ENCODE measurements at regions not wholly inside any gene's neighbourhood (a gene's known extent, or its start where the extent isn't known, plus 50 kb on each side); places are given as distances from the start of the nearest gene placed in this dataset.

DNA sequence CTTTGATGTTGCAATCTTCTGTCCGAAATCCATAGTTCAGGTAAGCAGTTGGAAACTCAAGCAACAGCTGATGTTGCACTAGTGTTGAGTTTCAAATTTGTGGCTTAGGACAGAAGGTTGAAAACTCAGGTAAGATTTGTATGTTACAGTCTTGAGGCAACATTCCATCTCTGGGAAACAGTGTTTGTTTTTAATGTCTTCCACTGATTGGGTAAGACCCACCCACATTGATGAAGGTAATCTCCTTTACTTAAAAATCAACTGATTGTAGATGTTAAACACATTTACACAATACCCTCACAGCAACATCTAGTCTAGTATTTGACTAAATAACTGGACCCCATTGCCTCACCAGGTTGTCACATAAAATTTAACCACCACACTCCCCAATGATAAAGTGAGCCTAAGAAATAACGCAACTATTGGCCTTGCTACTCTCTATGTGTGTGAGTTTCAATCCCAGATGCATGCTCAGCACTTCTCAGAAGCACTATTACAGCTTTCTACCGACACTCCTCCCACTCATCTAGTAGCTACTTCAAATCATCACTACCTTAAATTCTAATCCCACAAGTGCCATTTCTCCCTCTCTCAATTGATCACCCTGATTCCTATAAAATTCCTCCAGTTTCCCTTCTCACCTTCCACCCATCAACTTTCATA lies 164.0 kb downstream of the MBD2 start:
- peaks cover 16% of the 10 kb centered on the region for H3K27me3 Mint-ChIP-seq
- CTCF ChIA-PET: no interaction called here
- H3K4me3 Mint-ChIP-seq: no peak overlapping the region
- ATAC-seq: no peak
- DNase-seq: no peak
- no peaks in the 10 kb centered on the region for H3K36me3 Mint-ChIP-seq (ENCODE audit: low read depth)
- no peaks in the 10 kb centered on the region for H3K4me1 Mint-ChIP-seq
- intact Hi-C loops (cut with DNase I, micrococcal nuclease): no loop called here
- H3K9me3 Mint-ChIP-seq (ENCODE audit: low read depth): no peaks in the 10 kb centered on the region
- POLR2A ChIA-PET: no interaction called here
- H3K27ac Mint-ChIP-seq: no peak overlapping the region

DNA sequence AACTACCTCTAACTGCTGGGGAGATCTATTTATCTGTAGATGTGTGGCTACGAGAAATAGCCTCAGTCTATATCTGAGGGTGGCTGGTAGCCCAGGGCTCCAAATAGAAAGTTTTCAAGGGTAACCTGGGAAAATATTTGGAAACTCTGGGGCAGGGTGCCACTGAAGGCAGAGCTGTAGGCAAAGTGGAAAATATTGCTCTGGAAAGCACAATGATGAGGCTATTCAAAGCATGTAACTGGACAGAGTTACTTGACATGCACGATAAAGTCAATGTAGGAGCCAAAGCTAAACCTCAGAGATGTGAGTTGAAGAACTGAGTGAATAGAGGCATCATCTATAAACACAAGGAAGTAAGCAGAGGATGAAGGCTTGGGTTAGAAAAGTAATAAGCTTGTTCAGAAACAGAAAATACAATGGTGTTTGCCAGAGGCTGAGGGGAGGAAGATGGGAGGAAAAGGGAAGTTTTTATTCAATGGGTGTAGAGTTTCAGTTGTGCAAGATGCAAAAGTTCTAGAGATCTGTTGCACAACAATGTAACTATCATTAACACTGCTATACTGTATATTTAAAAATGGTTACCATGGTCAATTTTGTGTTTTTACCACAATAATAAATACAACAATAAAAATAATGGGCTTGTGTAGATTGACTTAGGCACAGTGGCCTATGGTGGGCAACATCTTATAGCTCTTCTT lies 171.6 kb downstream of the MBD2 start:
- no peak overlapping the region for H3K4me3 Mint-ChIP-seq
- DNase-seq (no peak), ATAC-seq (no peak)
- H3K9me3 Mint-ChIP-seq (ENCODE audit: low read depth): no peaks in the 10 kb centered on the region
- H3K36me3 Mint-ChIP-seq (ENCODE audit: low read depth): no peaks in the 10 kb centered on the region
- no peak overlapping the region for H3K27ac Mint-ChIP-seq
- intact Hi-C loops (cut with DNase I, micrococcal nuclease): no loop called here
- ChIA-PET CTCF (no interaction called here), POLR2A (no interaction called here)
- no peaks in the 10 kb centered on the region for H3K4me1 Mint-ChIP-seq
- no peaks in the 10 kb centered on the region for H3K27me3 Mint-ChIP-seq

DNA sequence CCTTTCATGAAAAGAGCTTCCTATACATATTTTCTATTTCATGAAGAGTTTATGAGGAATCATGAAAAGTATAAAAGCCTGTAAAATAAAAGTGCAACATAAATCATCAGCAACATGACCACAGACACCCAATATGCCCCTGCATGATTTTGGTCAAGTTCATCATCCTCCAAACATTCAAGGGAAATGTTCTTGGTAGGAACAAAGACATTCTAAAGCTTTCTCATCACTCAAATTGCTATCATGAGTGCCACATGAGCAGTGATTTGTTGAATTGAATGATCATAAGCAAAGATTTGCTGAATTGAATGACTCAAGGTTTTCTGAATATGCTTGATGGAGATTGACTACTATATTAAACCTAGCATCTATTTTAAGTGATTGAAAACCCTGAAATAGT lies 172.2 kb downstream of the MBD2 start:
- Mint-ChIP-seq H3K4me1 (no peaks in the 10 kb centered on the region), H3K9me3 (ENCODE audit: low read depth) (no peaks in the 10 kb centered on the region), H3K36me3 (ENCODE audit: low read depth) (no peaks in the 10 kb centered on the region), H3K4me3 (no peak overlapping the region), H3K27me3 (no peaks in the 10 kb centered on the region), H3K27ac (no peak overlapping the region)
- DNase-seq (no peak), ATAC-seq (no peak)
- POLR2A ChIA-PET: no interaction called here
- CTCF ChIA-PET: no interaction called here
- intact Hi-C loops (cut with DNase I, micrococcal nuclease): no loop called here

DNA sequence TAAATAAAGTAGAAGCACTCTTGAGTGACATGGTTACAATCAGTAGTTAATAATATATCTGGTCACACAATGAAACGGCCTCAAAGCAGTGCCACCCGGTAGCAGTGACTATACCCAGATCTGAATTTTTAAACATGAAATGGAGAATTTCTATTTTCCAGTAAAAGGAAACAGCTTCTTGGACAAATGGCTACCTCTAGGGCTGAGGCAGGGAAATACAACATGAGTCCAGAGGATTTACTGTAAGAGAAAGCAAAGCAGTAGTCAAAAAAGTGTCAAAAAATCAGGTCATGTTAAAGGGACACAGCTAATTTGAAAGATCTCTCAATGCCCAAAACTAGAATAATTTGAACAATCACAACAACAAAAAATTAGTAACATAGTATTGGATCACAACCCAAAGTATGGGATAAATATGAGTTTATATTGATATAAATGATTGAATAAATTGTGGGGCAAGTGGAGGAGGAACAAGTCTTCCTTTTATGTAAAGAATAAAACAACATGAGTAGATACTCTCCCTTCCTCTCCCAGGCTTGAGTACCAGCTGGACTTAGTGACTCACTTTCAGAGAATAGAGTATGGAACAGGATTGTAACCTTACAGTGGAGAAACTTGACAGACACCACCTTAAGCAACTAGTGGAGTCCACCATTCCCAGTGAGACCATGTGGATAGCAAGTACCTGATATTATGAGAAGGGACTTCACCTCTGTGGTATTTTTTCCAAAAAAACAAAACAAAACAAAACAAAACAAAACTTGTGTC lies 180.8 kb downstream of the MBD2 start:
- ChIA-PET POLR2A (no interaction called here), CTCF (no interaction called here)
- no peak for ATAC-seq
- DNase-seq: no peak
- H3K27me3 Mint-ChIP-seq: peaks cover 8% of the 10 kb centered on the region
- no peaks in the 10 kb centered on the region for H3K9me3 Mint-ChIP-seq (ENCODE audit: low read depth)
- intact Hi-C loops (cut with DNase I, micrococcal nuclease): no loop called here
- H3K4me3 Mint-ChIP-seq: no peak overlapping the region
- H3K4me1 Mint-ChIP-seq: no peaks in the 10 kb centered on the region
- H3K27ac Mint-ChIP-seq: no peak overlapping the region
- H3K36me3 Mint-ChIP-seq (ENCODE audit: low read depth): no peaks in the 10 kb centered on the region

DNA sequence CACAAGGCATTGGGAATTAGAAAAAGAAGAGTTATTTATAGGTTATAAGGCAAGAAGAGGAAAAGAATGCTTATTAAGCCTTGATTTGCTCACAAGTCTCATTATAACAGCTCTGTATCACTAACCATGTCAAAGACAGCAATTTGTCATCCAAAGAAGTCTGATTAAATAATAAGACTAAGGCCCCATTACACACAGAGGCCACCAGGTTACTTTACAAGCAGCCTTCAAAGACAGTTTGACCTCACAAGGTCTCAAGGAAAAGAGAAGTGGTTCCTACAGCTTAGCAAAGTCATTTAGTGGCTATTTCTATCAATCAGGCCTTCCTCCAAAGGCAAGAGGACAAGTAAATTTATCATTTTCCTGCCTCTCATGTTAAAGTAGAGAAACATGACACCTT lies 188.5 kb downstream of the MBD2 start:
- Mint-ChIP-seq H3K9me3 (ENCODE audit: low read depth) (no peaks in the 10 kb centered on the region), H3K36me3 (ENCODE audit: low read depth) (no peaks in the 10 kb centered on the region), H3K27ac (no peak overlapping the region), H3K4me1 (no peaks in the 10 kb centered on the region), H3K27me3 (peaks cover 14% of the 10 kb centered on the region), H3K4me3 (no peak overlapping the region)
- ChIA-PET POLR2A (no interaction called here), CTCF (interaction anchor here (0.6 kb wide), 1 partner anchor 30 kb away, joined by 3 read pairs; no protein-coding TSS in a partner anchor)
- DNase-seq (no peak), ATAC-seq (no peak)
- intact Hi-C loops (cut with DNase I, micrococcal nuclease): no loop called here

DNA sequence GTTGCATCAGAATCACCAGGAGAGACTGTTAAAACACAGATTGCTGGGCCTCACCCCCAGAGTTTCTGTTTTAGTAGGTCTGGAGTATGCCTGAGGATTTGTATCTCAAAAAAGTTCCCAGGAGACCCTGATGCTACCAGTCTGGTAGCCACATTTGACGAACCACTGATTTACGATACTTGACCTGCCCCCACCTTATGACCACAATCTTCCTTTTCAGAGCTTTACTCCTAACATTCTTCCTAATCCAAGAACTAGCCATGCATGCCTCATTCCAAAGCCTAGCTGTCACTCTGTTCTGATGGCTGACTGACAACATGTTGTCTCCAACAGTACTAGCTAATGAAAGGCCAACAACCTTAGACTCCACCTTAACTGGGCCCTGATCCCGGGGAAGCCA lies 191.4 kb downstream of the MBD2 start:
- H3K4me3 Mint-ChIP-seq: no peak overlapping the region
- POLR2A ChIA-PET: no interaction called here

DNA sequence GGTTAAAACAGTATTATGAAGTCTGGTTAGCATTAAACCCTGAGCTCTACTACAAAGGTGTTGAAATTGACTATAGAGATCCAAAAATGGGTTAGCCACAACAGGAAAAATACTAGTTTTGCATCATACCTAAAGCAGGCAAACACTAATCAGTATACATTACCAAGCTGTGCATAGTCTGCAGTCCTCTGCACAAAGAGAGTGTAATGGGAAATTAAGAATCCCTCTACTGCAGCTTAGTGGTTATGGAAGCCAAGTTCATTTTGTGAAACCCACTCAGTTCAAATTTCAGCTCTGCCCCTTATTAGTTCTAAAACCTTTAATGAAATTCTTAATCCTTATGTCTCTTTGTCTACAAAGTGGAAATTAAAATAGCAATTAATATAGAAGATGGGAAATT lies 192.1 kb downstream of the MBD2 start:
- no peaks in the 10 kb centered on the region for H3K9me3 Mint-ChIP-seq (ENCODE audit: low read depth)
- DNase-seq (no peak), ATAC-seq (no peak)
- H3K27me3 Mint-ChIP-seq: peaks cover 7% of the 10 kb centered on the region
- no peaks in the 10 kb centered on the region for H3K36me3 Mint-ChIP-seq (ENCODE audit: low read depth)
- no peaks in the 10 kb centered on the region for H3K4me1 Mint-ChIP-seq
- intact Hi-C loops (cut with DNase I, micrococcal nuclease): no loop called here
- H3K27ac Mint-ChIP-seq: no peak overlapping the region
- H3K4me3 Mint-ChIP-seq: no peak overlapping the region
- CTCF ChIA-PET: interaction anchor here (0.7 kb wide), 1 partner anchor 9 kb away, joined by 3 read pairs; no protein-coding TSS in a partner anchor
- POLR2A ChIA-PET: no interaction called here

More for the DNA sequence above, 191.4 kb downstream of the MBD2 start:
- DNase-seq (no peak), ATAC-seq (no peak)
- Mint-ChIP-seq H3K4me1 (no peaks in the 10 kb centered on the region), H3K36me3 (ENCODE audit: low read depth) (no peaks in the 10 kb centered on the region), H3K27me3 (peaks cover 7% of the 10 kb centered on the region), H3K27ac (no peak overlapping the region), H3K9me3 (ENCODE audit: low read depth) (no peaks in the 10 kb centered on the region)
- intact Hi-C loops (cut with DNase I, micrococcal nuclease): no loop called here
- CTCF ChIA-PET: no interaction called here

DNA sequence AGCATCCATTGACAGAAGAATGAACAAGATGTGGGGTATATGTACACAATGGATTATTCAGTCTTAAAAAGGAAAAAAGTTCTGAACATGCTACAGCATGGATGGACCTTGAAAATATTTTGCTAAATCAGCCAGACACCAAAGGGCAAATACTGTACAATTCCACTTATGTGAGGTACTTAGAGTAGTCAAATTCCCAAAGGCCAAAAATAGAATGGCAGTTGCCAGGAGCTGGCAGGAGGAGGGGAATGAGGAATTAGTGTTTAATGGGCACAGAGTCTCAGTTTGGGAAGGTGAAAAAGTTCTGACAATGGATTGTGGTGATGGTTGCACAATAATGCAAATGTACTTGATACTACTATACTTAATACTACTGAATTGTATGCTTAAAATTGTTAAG lies 193.2 kb downstream of the MBD2 start:
- ChIA-PET CTCF (no interaction called here), POLR2A (no interaction called here)
- Mint-ChIP-seq H3K27ac (no peak overlapping the region), H3K36me3 (ENCODE audit: low read depth) (no peaks in the 10 kb centered on the region), H3K27me3 (peaks cover 4% of the 10 kb centered on the region), H3K4me3 (no peak overlapping the region), H3K9me3 (ENCODE audit: low read depth) (no peaks in the 10 kb centered on the region), H3K4me1 (no peaks in the 10 kb centered on the region)
- DNase-seq: no peak
- ATAC-seq: no peak
- intact Hi-C loops (cut with DNase I, micrococcal nuclease): no loop called here

DNA sequence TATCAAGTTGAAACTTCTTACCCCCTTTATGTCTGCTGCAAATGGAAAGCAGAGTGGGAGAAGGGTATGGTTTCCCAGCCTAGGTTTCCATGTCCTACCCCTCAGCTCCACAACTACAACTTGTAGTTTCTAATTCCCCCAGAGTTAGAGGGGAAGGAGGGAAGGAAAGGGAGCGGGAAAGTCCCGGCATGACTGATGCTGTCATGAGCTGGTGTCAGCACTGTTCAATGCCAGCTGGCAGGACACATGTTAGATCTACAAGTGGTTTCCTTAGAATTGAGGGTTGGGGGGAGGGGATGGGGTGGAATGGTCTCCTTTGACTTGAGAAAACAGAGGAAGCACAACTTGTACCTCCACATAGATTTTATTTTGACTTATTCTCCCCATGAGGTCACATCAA lies 194.0 kb downstream of the MBD2 start:
- DNase-seq (no peak), ATAC-seq (no peak)
- H3K36me3 Mint-ChIP-seq (ENCODE audit: low read depth): no peaks in the 10 kb centered on the region
- no peaks in the 10 kb centered on the region for H3K4me1 Mint-ChIP-seq
- CTCF ChIA-PET: interaction anchor here (0.6 kb wide), 1 partner anchor 317 kb away, joined by 4 read pairs; no protein-coding TSS in a partner anchor
- no peak overlapping the region for H3K27ac Mint-ChIP-seq
- no peaks in the 10 kb centered on the region for H3K9me3 Mint-ChIP-seq (ENCODE audit: low read depth)
- H3K4me3 Mint-ChIP-seq: no peak overlapping the region
- POLR2A ChIA-PET: no interaction called here
- intact Hi-C loops (cut with DNase I, micrococcal nuclease): no loop called here
- peaks cover 6% of the 10 kb centered on the region for H3K27me3 Mint-ChIP-seq

DNA sequence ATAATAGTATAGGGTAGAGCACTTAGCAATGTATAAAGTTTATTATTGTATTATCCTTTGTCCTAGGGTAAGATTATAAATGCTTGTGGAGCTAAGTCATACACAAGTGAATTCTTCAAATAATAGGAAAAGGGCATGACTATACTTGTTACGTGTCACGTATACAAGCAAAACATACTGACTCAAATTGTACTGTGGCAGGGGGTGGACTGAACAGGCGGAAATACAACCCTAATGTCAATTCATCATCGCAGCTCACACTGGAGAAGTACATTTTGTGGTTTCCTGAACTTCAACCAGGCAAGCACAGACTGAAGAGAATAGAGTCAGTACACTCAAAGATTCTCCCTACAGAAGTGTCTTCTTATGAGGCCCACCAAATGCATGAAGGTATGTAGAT lies 201.0 kb downstream of the MBD2 start:
- no peak overlapping the region for H3K4me3 Mint-ChIP-seq
- H3K36me3 Mint-ChIP-seq (ENCODE audit: low read depth): no peaks in the 10 kb centered on the region
- POLR2A ChIA-PET: no interaction called here
- H3K9me3 Mint-ChIP-seq (ENCODE audit: low read depth): no peaks in the 10 kb centered on the region
- CTCF ChIA-PET: no interaction called here
- peaks cover 4% of the 10 kb centered on the region for H3K4me1 Mint-ChIP-seq
- intact Hi-C loops (cut with DNase I, micrococcal nuclease): no loop called here
- DNase-seq: peak; percentile 11
- H3K27ac Mint-ChIP-seq: no peak overlapping the region
- H3K27me3 Mint-ChIP-seq: peaks cover 5% of the 10 kb centered on the region
- peak; percentile 72 for ATAC-seq

DNA sequence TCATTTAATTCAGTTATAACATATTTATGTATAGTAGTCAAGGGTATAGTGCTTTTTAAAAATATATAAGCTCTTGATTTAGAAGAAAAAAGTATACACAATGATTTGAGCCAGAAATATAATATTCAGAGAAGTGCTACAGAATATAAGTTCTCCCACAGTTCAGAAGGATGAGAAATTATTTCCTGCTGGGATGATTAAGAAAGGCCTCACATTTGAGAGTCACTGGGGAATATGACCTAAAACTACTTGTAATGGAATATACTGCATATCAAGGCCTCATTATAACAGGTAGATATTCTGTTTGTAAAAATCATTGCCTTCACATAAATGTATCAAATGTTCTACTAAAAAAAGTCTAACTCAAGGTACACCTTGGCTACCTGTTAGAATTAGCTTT lies 203.5 kb downstream of the MBD2 start:
- CTCF ChIA-PET: interaction anchor here (1.5 kb wide), 1 partner anchor 28 kb away, joined by 3 read pairs; no protein-coding TSS in a partner anchor
- H3K27ac Mint-ChIP-seq: no peak overlapping the region
- ATAC-seq (no peak), DNase-seq (no peak)
- H3K36me3 Mint-ChIP-seq (ENCODE audit: low read depth): no peaks in the 10 kb centered on the region
- intact Hi-C loops (cut with DNase I, micrococcal nuclease): no loop called here
- H3K4me1 Mint-ChIP-seq: peaks cover 4% of the 10 kb centered on the region
- POLR2A ChIA-PET: no interaction called here
- peaks cover 5% of the 10 kb centered on the region for H3K27me3 Mint-ChIP-seq
- H3K4me3 Mint-ChIP-seq: no peak overlapping the region
- H3K9me3 Mint-ChIP-seq (ENCODE audit: low read depth): no peaks in the 10 kb centered on the region

DNA sequence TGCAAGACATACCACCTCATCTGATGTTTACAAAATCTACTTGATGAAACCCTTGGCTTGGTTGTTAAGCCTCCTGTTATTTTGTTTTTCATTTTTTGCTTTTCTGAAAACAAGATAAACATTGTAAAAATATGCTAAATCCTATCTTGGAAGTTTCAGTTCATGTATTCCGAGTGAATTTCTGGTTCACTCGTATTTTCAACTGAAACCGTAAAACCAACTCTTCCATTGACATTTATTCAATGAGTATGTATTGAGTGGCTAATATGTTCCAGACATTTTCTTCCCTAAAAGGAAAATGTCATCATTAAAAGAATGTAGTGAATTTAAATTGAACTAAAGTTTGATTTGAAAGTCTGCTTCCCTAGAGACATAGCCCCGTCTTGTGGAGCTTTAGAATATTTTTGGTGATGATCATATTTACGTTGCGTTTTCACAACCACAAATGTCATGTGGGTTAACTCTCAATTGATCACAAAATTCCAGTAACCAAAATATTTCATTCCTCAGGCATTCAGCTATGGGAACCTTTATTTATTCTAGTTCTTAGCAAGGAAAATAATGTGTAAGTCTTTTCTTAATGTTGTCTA lies 204.2 kb downstream of the MBD2 start:
- CTCF ChIA-PET: no interaction called here
- Mint-ChIP-seq H3K4me3 (no peak overlapping the region), H3K36me3 (ENCODE audit: low read depth) (no peaks in the 10 kb centered on the region), H3K27ac (no peak overlapping the region), H3K27me3 (peaks cover 4% of the 10 kb centered on the region), H3K9me3 (ENCODE audit: low read depth) (no peaks in the 10 kb centered on the region), H3K4me1 (peaks cover 4% of the 10 kb centered on the region)
- ATAC-seq (no peak), DNase-seq (no peak)
- intact Hi-C loops (cut with DNase I, micrococcal nuclease): no loop called here
- POLR2A ChIA-PET: no interaction called here
